HG03442 (cell line): ENCODE measurements at regions not wholly inside any gene's neighbourhood (a gene's known extent, or its start where the extent isn't known, plus 50 kb on each side); places are given as distances from the start of the nearest gene placed in this dataset.
A peak's percentile ranks its signal among the peaks of the same experiment; 100 is the strongest.

Experiments used
- ATAC-seq: cut with Tn5 transposase; IDR thresholded peaks from one replicate; pipeline ENCODE4 v1.9.1; 2021; ENCODE audit warnings: mild to moderate bottlenecking, moderate library complexity; ENCODE audit not compliant: unreplicated experiment

GRCh38 chr13:80237646-80238045 is 103.3 kb downstream of the SPRY2 start:
- no peak for ATAC-seq

- ATAC-seq = no peak
Observed at GRCh38 chr13:80235967-80236302, 105.0 kb downstream of the SPRY2 start.

- ATAC-seq = peak; percentile 76
Observed at GRCh38 chr13:80235166-80235966, 105.6 kb downstream of the SPRY2 start.

- ATAC-seq = no peak
Observed at GRCh38 chr13:80227645-80228044, 113.3 kb downstream of the SPRY2 start.

- ATAC-seq = no peak
Observed at GRCh38 chr13:80226645-80227044, 114.3 kb downstream of the SPRY2 start.

GRCh38 chr13:80224468-80224867 is 116.5 kb downstream of the SPRY2 start:
- ATAC-seq = no peak

GRCh38 chr13:80217614-80218456 is 123.1 kb downstream of the SPRY2 start:
- no peak for ATAC-seq

- ATAC-seq = no peak
Observed at GRCh38 chr13:80215368-80215767, 125.6 kb downstream of the SPRY2 start.

- ATAC-seq = no peak
Observed at GRCh38 chr13:80214521-80214991, 126.4 kb downstream of the SPRY2 start.

GRCh38 chr13:80214050-80214449 is 126.9 kb downstream of the SPRY2 start:
- no peak for ATAC-seq

GRCh38 chr13:80213201-80213600 is 127.7 kb downstream of the SPRY2 start:
- ATAC-seq = no peak

- no peak for ATAC-seq
Observed at GRCh38 chr13:80211566-80211965, 129.4 kb downstream of the SPRY2 start.

- ATAC-seq = no peak
Observed at GRCh38 chr13:80204642-80205041, 136.3 kb downstream of the SPRY2 start.

- no peak for ATAC-seq
Observed at GRCh38 chr13:80203496-80203895, 137.4 kb downstream of the SPRY2 start.

GRCh38 chr13:80201694-80202468 is 139.0 kb downstream of the SPRY2 start:
- ATAC-seq = no peak

- no peak for ATAC-seq
Observed at GRCh38 chr13:80199585-80200292, 141.2 kb downstream of the SPRY2 start.

GRCh38 chr13:80199067-80199466 is 141.9 kb downstream of the SPRY2 start:
- ATAC-seq = no peak

GRCh38 chr13:80196756-80197155 is 144.2 kb downstream of the SPRY2 start:
- ATAC-seq = no peak

- ATAC-seq = no peak
Observed at GRCh38 chr13:80195649-80196048, 145.3 kb downstream of the SPRY2 start.

- no peak for ATAC-seq
Observed at GRCh38 chr13:80189889-80190597, 150.9 kb downstream of the SPRY2 start.
